B cell (primary cell): ENCODE measurements at regions not wholly inside any gene's neighbourhood (a gene's known extent, or its start where the extent isn't known, plus 50 kb on each side); places are given as distances from the start of the nearest gene placed in this dataset.

Experiments
- CTCF ChIP-seq: fragments of 200-600 bp; IDR thresholded peaks from one replicate; pipeline ENCODE4 v1.8.0; 2022; ENCODE audit warnings: antibody characterized with exemption, mild to moderate bottlenecking
- EZH2 ChIP-seq: IDR thresholded peaks from 2 replicates; pipeline ENCODE4 v1.6.1; 2012; ENCODE audit warnings: borderline replicate concordance, low read depth, mild to moderate bottlenecking, moderate library complexity, low read length; ENCODE audit not compliant: insufficient read depth, poor library complexity, severe bottlenecking

- TF ChIP-seq CTCF = no peak
- no peak for TF ChIP-seq EZH2
These were observed 336.1 kb downstream of the TBL1XR1 start for GRCh38 chr3:176861137-176861536.
